NT2/D1 (cell line): ENCODE measurements at regions not wholly inside any gene's neighbourhood (a gene's known extent, or its start where the extent isn't known, plus 50 kb on each side); places are given as distances from the start of the nearest gene placed in this dataset.

Experiments
- YY1 ChIP-seq: IDR thresholded peaks from 2 replicates; pipeline ENCODE4 v1.6.1; 2011; ENCODE audit not compliant: insufficient read length, insufficient read depth
- ZNF274 ChIP-seq: IDR thresholded peaks from 2 replicates; pipeline ENCODE4 v1.6.1; 2011; ENCODE audit warnings: mild to moderate bottlenecking, low read depth, low read length

DNA sequence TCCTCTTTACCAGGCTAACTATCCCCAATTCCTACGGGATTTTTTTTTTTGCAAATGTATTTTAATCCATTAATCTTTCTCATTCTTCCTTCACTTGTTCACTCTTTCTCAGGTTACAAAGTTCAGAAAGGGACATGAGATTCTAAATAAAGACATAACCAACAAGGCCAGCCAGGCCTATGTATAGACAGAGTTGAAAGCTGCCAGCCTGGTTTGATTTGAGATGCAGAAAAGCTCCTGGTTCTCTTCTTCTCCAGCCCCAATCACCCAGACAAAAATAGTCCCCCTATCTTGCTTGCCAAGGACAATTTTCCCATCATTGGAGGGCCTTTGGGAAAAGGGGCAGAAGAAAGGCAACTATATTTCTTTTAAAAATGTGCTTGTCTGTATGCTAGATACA, 398.8 kb downstream of the NFIB start:
- TF ChIP-seq YY1 (no peak), ZNF274 (no peak)
